ENCODE measurements at regions not wholly inside any gene's neighbourhood (a gene's known extent, or its start where the extent isn't known, plus 50 kb on each side); places are given as distances from the start of the nearest gene placed in this dataset.

DNA sequence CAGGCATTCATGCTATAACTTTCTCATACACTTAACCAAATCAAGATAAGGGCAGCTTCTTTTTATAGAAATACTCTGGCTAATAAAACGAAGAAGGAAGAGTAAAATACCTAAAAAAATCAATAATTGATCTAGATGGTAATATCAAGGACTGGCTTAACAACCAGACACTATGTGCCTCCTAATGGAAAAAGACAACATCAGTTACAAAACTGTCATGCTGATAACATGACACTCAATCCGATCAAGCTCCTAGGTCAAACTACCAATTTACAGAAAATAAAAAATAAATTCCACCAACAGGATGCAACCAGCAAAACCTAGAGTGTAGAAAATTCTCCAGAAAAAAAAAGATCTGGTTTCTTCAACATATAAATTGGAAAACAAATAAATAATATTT lies 634.6 kb downstream of the IGSF11 start:
- TF ChIP-seq ZNF274 (IDR thresholded peaks at IDR 0.05; ENCODE audit: borderline replicate concordance, low read depth, low read length) (no peak), ZZZ3 (IDR thresholded peaks at IDR 0.05) (no peak), NCOA2 (IDR thresholded peaks at IDR 0.05; ENCODE audit: partially characterized antibody in 2 of 2) (no peak), XRCC4 (IDR thresholded peaks at IDR 0.05; ENCODE audit: extremely low read depth, insufficient read depth, insufficient read length) (no peak), POLR2A (conservative IDR thresholded peaks at IDR 0.05) (no peak)
- TF ChIP-seq, protein P1, sequence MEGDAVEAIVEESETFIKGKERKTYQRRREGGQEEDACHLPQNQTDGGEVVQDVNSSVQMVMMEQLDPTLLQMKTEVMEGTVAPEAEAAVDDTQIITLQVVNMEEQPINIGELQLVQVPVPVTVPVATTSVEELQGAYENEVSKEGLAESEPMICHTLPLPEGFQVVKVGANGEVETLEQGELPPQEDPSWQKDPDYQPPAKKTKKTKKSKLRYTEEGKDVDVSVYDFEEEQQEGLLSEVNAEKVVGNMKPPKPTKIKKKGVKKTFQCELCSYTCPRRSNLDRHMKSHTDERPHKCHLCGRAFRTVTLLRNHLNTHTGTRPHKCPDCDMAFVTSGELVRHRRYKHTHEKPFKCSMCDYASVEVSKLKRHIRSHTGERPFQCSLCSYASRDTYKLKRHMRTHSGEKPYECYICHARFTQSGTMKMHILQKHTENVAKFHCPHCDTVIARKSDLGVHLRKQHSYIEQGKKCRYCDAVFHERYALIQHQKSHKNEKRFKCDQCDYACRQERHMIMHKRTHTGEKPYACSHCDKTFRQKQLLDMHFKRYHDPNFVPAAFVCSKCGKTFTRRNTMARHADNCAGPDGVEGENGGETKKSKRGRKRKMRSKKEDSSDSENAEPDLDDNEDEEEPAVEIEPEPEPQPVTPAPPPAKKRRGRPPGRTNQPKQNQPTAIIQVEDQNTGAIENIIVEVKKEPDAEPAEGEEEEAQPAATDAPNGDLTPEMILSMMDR (IDR thresholded peaks at IDR 0.05 in 2 of 3, conservative IDR thresholded peaks at IDR 0.05 in 1 of 3; ENCODE audit: insufficient read depth in 2 of 3, low read depth in 1 of 3, low read length in 3 of 3), result no peak

Data from K562 (cell line).